ENCODE measurements at regions not wholly inside any gene's neighbourhood (a gene's known extent, or its start where the extent isn't known, plus 50 kb on each side); places are given as distances from the start of the nearest gene placed in this dataset.

GRCh38 chrX:147376601-147377422 is 534.9 kb upstream of the FMR1 start:
- 29 to 32% methylated on average over 9 of the region's 9 CpGs for whole genome bisulfite sequencing, 2 donors
- peak; percentile 33 to 64 (median 48) for DNase-seq
- TF ChIP-seq CTCF (IDR thresholded peaks at IDR 0.05) = no peak
- peak overlapping the region in 2 of 4 donors; percentile 40 to 46 for H3K27ac ChIP-seq
- H3K27me3 ChIP-seq = no peaks in the 10 kb centered on the region
- ATAC-seq = peak; percentile 79 to 97 (median 92)
- FAIRE-seq = no peak
- H3K4me3 ChIP-seq = no peak overlapping the region
- H3K36me3 ChIP-seq = no peaks in the 10 kb centered on the region
- intact Hi-C loops (cut with DNase I) = no loop called here
- H3K9me3 ChIP-seq = no peaks in the 10 kb centered on the region
- H3K4me1 ChIP-seq = peaks cover 0 to 9% (median 4%) of the 10 kb centered on the region in 3 donors

- FAIRE-seq (no peak), ATAC-seq (no peak), DNase-seq (no peak)
- intact Hi-C loops (cut with DNase I) = no loop called here
- no peak overlapping the region for H3K4me3 ChIP-seq
- no peaks in the 10 kb centered on the region for H3K36me3 ChIP-seq
- H3K9me3 ChIP-seq = no peaks in the 10 kb centered on the region
- H3K27ac ChIP-seq = no peak overlapping the region
- no peaks in the 10 kb centered on the region for H3K27me3 ChIP-seq
- H3K4me1 ChIP-seq = no peaks in the 10 kb centered on the region
- WGBS, 2 donors = 47 to 58% methylated on average over 2 of the region's 2 CpGs
- no peak for TF ChIP-seq CTCF (IDR thresholded peaks at IDR 0.05)
Measured at GRCh38 chrX:147364896-147365295, 546.8 kb upstream of the FMR1 start.

- Histone ChIP-seq H3K36me3 (no peaks in the 10 kb centered on the region), H3K4me1 (no peaks in the 10 kb centered on the region), H3K9me3 (no peaks in the 10 kb centered on the region), H3K27me3 (no peaks in the 10 kb centered on the region), H3K27ac (no peak overlapping the region), H3K4me3 (no peak overlapping the region)
- no peak for FAIRE-seq
- DNase-seq = no peak
- WGBS, 2 donors = 73 to 79% methylated on average over 3 of the region's 3 CpGs
- ATAC-seq = no peak
- no peak for TF ChIP-seq CTCF (IDR thresholded peaks at IDR 0.05)
- intact Hi-C loops (cut with DNase I) = no loop called here
Measured at GRCh38 chrX:147351644-147352043, 537.1 kb upstream of the CXorf51A start.

GRCh38 chrX:147343467-147343866 is 528.9 kb upstream of the CXorf51A start:
- no peak for TF ChIP-seq CTCF (IDR thresholded peaks at IDR 0.05)
- no peak for FAIRE-seq
- ATAC-seq = no peak
- H3K27ac ChIP-seq = no peak overlapping the region
- DNase-seq = no peak
- no peak overlapping the region for H3K4me3 ChIP-seq
- WGBS, 2 donors = 71 to 80% methylated on average over 6 of the region's 6 CpGs
- H3K27me3 ChIP-seq = peaks cover 0 to 10% (median 0%) of the 10 kb centered on the region in 4 donors
- no peaks in the 10 kb centered on the region for H3K36me3 ChIP-seq
- no peaks in the 10 kb centered on the region for H3K4me1 ChIP-seq
- H3K9me3 ChIP-seq = no peaks in the 10 kb centered on the region
- intact Hi-C loops (cut with DNase I) = no loop called here

- H3K4me3 ChIP-seq = no peak overlapping the region
- ATAC-seq = no peak
- no peak for TF ChIP-seq CTCF (IDR thresholded peaks at IDR 0.05)
- DNase-seq = no peak
- no peaks in the 10 kb centered on the region for H3K36me3 ChIP-seq
- H3K27me3 ChIP-seq = peaks cover 0 to 10% (median 0%) of the 10 kb centered on the region in 4 donors
- intact Hi-C loops (cut with DNase I) = no loop called here
- no peak for FAIRE-seq
- no peaks in the 10 kb centered on the region for H3K4me1 ChIP-seq
- H3K9me3 ChIP-seq = no peaks in the 10 kb centered on the region
- no peak overlapping the region for H3K27ac ChIP-seq
Measured at GRCh38 chrX:147342197-147342596, 527.7 kb upstream of the CXorf51A start.

All from pancreas (tissue), 10 donors.